NCI-H2081 (cell line): ENCODE measurements at regions not wholly inside any gene's neighbourhood (a gene's known extent, or its start where the extent isn't known, plus 50 kb on each side); places are given as distances from the start of the nearest gene placed in this dataset.
"Not testable (repeated sequence)": the region's sequence is repeated elsewhere in the genome, so short reads cannot be mapped to it uniquely, and the experiment has no call there.

Experiments used
- DNase-seq, 2 experiments: peaks; one replicate each; lab custom pipeline; 2025; lab: John Stamatoyannopoulos, UW

DNA sequence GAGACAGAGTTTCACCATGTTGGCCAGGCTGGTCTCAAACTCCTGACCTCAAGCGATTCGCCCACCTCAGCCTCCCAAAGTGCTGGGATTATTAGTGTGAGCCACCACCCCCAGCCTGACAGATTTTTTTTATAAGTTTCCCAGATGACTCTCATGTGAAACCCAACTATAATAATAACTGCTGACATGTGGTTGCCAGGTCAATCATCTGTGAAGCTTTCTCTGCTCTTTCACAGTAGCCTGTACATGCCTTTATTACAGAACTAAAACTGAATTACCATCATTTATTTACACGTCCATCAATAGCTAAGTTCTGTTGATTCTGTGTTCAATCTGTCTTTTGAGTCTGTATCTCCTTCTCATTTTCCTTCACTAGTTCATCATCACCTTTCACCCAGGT is 218.5 kb downstream of the RPS29 start:
- DNase-seq = no peak

DNA sequence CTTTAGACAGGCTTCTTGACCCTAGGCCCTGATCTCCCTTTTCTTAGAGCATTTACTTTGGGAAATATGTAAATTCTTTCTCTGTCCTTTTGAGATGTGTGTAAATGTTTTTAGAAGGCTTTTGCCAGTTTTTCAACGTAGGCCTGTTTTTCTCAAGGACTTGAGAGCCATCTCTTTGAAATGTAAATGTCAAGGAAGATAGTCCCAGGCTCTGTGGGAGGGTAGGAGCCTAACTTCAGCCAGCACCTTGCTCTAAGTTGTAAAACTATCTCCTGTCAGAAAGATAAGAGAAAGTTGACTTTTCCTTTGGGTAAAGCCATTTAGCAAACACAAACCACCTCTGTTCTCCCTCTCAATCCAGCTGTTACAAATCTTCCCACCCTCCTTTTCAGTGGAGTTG is 219.8 kb downstream of the RPS29 start:
- DNase-seq = no peak

DNA sequence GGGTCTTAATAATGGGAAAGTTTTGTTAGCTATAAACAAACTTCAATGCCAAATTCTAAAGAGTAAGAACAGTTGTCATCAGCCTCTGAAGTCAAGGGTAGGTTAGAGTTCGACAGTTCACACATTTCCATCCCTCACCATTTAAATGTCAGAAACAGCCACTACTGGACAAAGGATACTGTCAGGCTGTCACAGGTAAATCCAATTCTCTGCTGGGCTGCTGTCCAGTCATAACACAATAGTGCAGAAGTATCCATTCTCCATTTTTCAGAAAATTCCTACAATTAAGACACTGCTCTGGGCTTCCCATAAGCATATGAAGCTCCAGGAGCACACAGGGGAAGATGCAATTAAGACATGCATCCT is 221.4 kb downstream of the RPS29 start:
- no peak for DNase-seq

DNA sequence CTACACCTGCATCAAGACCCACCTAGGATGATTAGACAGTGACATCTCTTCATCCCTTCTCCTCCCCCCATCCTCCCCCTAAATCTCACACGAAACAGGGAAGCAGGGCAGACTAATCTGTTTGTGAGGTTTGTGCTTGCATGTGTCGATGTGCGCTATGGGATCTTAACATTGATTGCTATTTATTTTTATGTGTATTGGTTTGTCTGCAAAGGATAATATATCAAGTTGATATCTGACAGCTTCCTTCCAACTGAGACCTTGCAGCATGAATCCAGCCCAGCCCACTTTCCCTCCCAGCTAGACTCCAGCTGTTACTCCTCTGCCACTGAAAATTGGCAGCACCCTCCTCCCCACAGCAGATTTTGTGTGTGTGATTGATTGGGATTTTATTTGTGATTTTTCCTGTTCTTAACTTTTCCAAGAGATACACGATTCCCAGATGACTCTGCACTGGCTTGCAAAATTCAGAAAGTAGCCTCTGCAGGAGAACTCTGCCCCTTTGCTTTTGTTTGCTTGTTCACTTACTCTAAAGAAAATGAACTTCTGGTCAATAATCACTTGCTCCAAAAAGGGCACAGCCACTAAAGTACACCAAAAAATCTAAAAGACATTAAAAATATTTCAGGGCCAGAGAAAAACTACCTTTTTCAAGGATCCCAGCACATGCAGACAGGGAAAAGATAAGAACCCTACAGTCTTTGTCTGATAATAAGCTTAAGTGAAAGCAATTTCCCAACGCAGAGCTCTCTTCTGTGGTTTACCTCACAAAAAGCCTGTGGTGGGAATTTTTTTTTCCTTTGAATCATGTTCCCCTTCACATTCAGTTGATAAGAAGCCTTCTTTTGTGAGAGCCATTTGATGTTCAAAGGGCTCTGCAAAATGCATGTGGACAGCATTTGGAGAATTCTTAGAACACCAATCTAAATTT is 222.1 kb downstream of the RPS29 start:
- no peak for DNase-seq

DNA sequence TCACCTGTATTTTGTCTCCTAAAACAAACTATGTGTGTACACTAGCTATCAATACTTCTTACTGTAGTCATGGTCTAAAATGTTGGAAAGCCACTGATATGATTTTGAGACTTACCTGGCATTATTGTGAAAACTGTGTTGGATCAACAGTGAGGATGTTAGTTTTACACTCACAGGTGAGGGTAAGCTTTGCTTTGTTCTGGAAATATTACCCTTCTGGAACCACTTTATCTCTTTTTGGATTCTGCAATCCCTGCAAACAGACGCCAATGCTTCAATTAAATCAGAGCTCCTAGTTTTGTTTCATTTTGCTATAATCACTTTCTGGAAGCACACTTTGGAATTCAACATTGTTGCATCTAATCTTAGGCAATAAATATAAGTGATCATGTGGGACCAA is 223.3 kb downstream of the RPS29 start:
- DNase-seq = no peak

DNA sequence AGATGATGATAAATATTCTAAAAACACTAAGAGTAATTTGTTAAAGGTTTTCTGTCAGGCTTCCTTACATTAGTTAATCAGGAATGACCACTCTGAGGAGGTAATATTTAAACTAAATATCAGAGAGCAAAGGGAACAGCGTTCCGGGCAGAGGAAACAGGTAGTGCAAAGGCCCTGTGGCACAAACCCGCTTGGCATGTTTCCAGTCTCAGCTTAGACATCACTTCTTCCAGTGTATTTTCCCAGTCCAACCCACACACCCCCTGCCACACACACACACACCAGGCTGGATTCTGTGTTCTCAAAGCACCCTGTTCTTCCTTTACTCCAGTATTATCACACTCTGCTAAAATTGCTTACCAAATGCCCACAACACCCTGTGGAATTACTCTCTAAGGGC is 247.1 kb downstream of the RPS29 start:
- no peak for DNase-seq

DNA sequence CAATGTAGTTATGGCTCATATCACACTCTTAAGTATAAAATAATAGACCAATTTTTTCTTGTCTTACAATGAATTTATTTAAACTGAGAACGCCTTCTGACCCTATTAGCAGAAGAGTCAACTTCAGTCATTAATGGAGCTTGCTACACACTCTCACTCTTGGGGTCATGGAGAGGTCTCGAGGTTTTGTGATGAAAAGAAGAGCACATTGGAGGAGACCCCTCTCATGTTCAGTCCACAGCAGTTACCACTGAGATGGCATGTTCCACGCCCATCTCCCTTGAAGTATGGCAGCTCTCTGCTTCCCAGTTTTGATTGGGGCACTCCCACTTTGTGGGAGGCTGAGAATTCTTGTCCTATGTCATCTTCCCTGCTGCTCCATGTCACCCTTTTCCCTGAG is 266.4 kb downstream of the RPS29 start:
- DNase-seq = no peak

DNA sequence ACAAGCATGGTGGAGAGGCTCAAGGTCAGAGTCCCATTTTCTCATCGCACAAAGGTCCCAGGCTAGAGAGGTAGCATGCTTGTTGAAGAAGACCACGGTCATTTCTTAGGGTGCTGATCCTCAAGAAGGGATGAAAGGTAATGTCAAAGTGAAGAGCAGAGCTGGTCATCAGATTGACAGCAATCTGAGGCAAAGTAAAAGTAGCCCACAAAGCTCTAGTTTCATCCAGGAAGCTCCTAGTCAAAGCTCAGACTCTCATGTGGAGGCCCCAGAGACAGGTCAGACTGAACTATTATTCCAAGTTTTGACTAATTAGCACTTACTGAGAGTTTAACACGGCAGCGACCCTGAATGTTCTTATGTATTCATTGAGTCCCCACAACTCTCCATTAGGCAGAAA is 270.6 kb downstream of the RPS29 start:
- DNase-seq = no peak

DNA sequence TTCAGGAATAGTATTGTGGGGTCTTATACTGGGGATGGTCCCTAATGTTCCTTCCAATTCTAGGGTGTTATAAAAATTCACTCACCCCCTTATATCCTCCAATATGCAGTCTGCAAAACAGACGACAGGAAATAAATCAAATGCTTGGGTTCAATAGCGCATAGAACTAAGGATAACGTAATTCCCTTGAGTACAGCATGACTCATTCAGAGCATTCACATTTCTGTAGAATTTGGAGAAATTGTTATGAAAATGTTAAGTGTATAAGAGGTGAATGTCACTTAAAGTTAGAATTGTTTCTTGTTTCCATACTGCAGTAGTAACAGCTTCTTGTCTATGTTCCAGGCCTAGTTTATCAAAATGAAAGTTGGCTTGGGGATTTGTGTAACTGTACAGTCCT is 271.4 kb downstream of the RPS29 start:
- no peak for DNase-seq

DNA sequence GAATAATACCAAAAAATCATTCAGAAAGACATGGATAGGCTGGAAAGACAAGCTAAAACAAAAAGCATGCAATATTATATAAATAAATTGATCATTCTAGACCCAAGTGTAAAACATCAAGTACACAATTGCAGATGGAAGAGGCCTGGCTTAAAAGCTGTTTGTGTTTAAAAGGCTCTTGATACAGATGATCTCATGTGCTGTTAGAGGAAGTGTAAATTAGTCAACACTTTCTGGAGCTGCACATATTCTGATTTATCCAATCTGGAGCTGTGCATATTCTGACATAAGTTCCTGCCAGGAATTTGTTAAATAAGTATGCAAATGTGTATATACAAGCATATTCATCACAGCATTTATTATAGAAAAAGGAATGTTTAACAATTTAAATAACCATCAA is 273.1 kb downstream of the RPS29 start:
- DNase-seq = no peak

DNA sequence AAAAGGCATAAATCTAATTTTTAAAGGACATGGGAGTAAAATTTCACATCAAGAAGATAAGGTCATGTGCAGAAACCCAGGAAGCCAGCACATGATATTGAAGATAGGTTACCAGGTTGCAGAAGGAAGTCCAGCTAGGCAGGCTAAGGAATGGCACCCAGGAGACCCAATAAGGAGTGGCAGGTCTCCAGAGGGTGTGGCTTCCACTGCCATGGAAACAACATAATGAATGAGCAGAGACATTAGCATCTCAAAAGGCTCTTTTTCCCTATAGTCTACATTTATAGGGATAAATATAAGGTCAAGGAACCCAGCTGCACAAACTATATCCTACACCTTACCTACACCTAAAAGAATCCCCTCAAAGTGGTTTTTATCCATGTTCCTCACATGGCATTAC is 275.9 kb downstream of the RPS29 start:
- DNase-seq = no peak

DNA sequence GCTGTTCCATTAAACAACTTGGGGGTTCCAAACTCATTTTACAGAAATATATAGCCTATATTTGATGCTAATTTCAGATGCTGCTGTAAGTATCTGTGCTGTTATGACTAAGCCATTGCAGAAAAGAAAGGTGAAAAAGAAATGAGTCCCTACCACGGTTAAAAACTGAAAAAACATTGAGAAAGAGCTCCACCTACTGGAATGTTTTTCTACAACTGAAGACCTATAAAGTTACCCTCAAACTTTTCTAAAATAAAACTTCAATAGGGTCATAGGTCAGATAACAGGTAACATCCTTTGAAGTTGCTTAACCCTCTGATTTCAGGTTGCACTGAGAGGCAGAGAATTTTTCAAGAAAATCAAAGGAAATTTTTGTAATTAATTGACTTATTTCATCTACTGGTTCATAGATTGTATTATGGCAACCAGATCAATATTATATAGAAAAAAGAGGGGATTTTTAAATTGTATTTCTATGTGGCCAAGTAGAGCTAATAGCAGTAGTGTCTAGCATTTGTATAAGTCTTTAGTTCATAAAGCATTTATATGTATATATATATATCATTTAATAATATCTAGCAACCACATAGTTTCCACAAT is 279.9 kb downstream of the RPS29 start:
- peak; percentile 24 to 54 for DNase-seq

DNA sequence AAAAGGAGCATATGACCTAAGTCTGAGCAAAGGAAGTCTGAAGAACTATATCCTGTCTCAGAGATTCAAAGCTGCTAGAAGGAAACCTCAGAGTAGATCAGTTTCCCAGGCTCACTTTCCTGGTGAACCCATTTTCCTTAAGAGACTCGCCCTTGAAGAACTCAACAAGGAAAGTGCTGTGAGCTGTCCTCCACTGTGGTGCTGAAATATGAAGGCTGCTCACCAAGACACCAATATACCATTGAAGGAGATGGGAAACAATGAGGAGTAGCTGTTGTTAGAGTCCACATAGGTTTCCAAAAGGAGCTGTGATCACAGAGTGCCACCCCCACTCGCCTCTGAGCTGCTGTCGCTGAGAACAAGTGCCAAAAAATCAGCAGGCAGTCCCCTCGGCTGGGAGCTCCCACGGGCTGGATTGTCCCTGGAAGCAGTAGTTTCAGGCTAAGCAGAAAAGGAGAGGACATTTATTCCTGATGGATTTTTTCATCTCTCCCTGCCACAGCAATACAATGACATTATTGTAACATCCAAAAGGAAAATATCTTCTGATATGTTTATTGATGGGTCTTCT is 282.1 kb downstream of the RPS29 start:
- peak; percentile 56 to 74 for DNase-seq

DNA sequence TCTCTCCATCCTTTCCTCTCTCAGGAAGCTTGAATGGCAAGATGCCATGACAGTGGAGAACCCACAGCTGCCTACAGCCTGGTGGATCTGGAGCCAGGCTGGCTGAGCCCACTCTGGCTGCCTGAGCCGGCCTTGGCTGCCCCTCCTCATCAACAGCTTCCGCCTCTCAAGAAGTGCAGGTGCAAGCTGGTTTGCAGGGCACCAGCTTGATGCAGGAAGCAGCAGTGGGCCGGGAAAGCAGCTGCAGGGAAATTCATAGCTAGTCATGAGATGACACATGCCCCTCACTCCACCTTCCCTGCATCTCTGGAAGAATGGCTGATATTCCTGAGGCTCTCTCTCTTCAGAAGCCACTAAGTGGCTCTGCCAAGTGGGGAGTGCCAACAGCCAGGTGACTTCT is 289.1 kb downstream of the RPS29 start:
- DNase-seq = no peak

DNA sequence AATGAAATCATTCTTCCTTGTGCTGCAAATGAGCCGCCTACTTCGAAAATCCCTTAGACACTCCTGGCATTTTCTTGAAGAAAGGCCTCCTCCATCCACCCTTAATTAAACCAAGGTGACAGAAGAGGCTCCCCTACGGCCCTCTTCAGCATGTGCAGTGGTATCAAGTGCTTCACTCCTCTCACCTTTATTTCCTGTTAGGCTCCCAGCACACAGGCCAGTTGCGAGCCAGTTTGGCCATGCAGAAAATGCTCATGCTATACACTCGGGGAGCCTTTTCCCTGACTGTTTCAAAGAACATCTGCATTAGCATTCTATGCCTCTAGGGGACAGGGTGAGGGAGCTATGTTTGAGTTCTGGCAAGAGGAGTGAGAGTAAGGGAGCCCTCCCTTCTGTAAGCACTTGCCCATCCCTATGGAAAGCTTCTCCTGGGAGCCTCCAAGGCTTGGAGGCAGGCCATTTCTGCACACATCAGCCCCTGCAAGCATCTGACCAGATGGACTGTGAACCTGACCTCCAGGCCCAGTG is 291.5 kb downstream of the RPS29 start:
- DNase-seq = no peak

DNA sequence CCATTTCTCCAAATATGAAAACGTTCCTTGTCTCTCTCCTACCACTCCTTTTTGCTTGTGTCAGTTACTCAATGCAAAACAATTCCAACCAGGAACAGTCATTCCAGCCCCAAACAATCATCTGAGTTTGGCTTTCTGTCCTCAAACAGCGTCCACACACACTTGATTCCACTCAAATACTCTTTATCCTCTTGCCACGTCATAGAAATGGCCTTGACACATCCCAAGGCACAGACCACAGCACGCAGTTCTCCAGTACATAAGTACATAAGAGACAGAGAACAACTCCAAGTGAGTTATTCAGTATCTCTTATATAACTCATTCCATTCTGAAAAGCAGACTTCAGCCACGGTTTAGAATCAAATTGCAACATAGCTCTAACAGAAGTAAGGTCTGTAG is 299.2 kb downstream of the RPS29 start:
- no peak for DNase-seq

DNA sequence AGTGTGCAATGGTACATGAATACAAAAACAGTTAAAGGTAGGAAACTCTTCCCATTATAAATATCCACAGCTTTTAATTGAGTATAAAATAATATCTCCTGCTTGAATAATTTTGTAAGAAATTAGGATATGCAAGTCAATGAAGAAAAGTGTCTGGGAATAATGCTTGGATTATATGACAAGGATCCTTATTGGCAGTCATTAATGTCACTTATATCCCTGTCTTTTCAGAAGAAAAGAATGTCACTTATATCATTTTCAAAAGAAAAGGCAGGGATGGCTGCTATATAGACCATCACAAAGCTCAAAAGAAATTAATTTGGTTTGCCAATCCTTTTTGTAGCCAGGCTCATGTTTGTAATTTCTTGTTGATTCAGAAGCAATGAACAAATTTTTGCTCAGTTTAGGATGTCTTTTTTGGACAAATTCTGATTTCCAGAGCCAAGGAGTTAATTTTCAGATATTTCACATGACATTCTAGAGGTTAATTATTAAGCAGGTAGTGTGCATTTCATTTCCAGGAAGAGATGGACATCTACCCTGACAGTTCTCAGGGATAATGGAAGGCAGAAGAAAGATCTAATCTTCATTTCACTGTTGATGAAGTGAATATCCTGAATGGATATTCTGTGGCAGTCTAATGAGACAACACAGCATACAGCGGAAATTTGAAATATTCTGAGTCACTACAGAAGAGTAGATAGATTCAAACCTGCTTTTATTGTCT is 299.8 kb downstream of the RPS29 start:
- DNase-seq = no peak

DNA sequence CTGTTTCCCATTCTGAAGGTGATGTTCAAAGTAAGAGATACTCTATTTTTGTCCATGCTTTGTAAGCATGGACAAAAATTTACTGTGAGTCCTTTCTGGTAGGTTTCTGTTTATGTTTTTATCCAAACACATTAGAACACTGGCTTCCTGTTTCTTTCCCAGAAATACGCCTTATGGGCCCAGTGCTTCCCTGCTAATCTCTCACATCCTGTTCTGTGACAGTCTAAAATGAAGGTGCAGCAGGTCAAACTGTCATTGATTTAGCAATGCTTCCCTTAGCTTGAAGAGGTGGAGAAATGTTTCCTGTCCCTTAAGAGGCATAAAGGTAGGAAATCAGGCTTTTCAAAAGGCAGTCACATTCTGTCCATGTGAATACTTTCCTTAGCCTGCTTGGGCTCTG is 305.6 kb downstream of the RPS29 start:
- peak in 1 of 2 experiments; percentile 5 for DNase-seq

DNA sequence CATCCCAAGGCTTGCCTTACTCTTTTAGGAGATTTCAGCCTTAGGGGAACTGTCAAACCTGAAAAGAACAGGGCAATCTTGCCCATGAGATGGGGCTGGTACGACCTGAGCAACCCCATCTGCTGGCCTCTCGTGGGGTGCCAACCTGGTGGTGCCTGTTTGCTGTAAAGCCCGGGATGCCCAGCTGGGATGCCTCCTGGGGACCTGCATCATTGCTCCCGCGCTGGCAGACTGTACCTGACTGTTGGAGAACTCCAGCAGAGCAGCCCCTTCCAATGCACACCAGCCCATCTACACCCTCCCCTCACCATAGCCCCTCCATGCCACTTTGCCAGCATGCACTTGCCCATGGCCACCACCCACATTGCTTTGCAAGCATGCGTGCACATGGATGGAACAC is 335.7 kb downstream of the RPS29 start:
- DNase-seq = no peak

DNA sequence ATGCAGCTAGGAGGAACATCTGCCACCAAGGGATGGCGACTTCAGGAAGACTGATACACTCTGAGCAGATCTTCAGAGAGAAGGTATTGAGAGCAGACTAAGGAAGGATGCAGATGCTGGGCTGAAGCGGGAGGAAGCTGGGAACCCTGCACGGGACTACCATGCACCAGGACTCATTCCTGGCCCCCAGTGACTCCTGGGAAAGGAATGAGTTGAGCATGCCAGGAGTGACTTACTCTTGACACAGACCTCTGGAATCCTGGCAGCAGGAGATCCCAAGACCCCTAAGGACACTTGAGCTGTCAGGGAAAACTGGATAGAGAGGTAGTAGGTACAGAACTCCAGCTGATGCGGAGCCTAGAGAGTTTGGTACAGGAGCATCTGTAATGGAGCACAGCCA is 336.1 kb downstream of the RPS29 start:
- DNase-seq = no peak

DNA sequence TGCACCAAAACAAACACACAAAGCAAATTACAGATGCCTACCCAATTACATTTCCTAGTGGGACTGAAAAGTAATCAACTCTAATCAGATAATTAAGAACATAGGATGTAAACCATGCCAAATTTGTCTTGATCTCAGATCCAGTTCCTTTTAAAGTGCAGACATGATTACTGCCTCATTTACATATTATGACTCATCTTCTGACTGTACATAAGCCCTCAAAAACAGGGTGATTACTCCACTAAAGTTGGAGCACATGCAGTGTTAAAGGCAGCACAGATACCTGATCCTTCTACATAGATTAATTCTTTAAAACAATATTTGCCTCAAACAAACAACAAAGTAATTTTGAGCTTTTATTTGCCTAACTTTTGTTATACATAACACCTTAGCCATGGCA is 337.2 kb downstream of the RPS29 start:
- peak; percentile 12 to 46 for DNase-seq

DNA sequence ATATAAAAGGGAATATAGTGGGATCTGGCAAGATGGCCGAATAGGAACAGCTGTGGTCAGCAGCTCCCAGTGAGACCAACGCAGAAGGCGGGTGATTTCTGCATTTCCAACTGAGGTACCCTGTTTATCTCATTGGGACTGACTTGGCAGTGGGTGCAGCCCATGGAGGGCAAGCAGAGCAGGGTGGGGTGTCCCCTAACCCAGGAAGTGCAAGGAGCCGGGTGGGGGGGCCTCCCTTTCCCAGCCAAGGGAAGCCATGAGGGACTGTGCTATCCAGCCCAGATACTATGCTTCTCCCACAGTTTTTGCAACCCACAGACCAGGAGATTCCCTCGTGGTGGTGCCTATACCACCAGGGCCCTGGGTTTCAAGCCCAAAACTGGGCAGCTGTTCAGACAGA is 342.4 kb downstream of the RPS29 start:
- not testable (repeated sequence) for DNase-seq

DNA sequence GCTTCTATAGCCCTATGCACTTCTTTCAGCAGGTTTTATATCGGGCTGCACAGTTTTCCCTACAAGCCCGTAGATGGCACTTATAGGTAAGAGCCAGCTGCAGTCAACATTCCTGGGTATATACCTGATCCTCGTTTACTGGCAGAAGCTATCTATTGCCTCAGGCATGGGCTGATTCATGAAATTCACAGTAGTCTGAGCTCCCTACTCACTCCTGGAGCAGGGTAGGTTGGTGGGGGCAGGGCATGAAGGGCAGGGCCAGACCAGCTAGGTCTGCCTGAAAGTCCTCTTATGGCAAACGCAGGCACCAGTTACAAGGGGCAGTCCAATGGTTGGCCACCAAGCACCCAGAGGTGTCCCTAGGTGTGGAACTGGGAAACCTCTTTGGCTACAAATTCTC is 345.8 kb downstream of the RPS29 start:
- no peak for DNase-seq
